ENCODE measurements at regions not wholly inside any gene's neighbourhood (a gene's known extent, or its start where the extent isn't known, plus 50 kb on each side); places are given as distances from the start of the nearest gene placed in this dataset.
"Not testable (repeated sequence)": the region's sequence is repeated elsewhere in the genome, so short reads cannot be mapped to it uniquely, and the experiment has no call there.

DNA sequence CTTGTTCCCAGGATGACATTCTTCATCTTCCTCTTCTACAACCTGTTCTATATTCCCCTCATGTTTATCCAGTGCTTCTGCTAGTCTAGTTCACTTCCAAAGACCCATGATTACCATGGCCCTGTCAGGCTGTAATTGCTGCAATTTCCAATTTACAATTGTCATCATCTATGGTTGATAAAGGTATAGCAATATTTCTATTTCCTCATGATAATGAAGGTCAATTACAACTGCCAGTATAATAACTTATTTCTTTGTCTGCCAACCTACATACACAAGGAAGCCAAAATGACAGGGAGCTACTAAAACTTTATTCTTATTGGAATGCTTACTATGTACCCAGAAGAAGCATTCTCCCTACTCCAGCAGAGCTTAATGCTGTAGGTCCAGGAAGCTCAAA is 410.3 kb downstream of the OR4F29 start:
- not testable (repeated sequence) for H3K27me3 Mint-ChIP-seq; H3K9me3 Mint-ChIP-seq; H3K27ac Mint-ChIP-seq; H3K4me3 Mint-ChIP-seq; H3K4me1 Mint-ChIP-seq; H3K36me3 Mint-ChIP-seq (ENCODE audit: low read depth); ATAC-seq (replicated peaks)

- not testable (repeated sequence) for H3K27me3 Mint-ChIP-seq; ATAC-seq (replicated peaks); H3K9me3 Mint-ChIP-seq; H3K4me1 Mint-ChIP-seq; H3K4me3 Mint-ChIP-seq; H3K36me3 Mint-ChIP-seq (ENCODE audit: low read depth); H3K27ac Mint-ChIP-seq
Observed at GRCh38 chr1:29183-29582, 422.3 kb downstream of the OR4F29 start.

GRCh38 chr1:17298-17697 is 434.2 kb downstream of the OR4F29 start:
- not testable (repeated sequence) for H3K27me3 Mint-ChIP-seq; H3K27ac Mint-ChIP-seq; ATAC-seq (replicated peaks); H3K9me3 Mint-ChIP-seq; H3K4me3 Mint-ChIP-seq; H3K36me3 Mint-ChIP-seq (ENCODE audit: low read depth); H3K4me1 Mint-ChIP-seq

GRCh38 chr1:16025-16424 is 435.5 kb downstream of the OR4F29 start:
- not testable (repeated sequence) for H3K27ac Mint-ChIP-seq; ATAC-seq (replicated peaks); H3K4me1 Mint-ChIP-seq; H3K9me3 Mint-ChIP-seq; H3K27me3 Mint-ChIP-seq; H3K4me3 Mint-ChIP-seq; H3K36me3 Mint-ChIP-seq (ENCODE audit: low read depth)

GRCh38 chr1:9941-10717 is 441.3 kb downstream of the OR4F29 start:
- not testable (repeated sequence) for H3K27me3 Mint-ChIP-seq, H3K27ac Mint-ChIP-seq
- ATAC-seq (replicated peaks) = peak; percentile 56

More at GRCh38 chr1:9941-10717, 441.3 kb downstream of the OR4F29 start:
- not testable (repeated sequence) for H3K4me3 Mint-ChIP-seq; H3K4me1 Mint-ChIP-seq; H3K9me3 Mint-ChIP-seq; H3K36me3 Mint-ChIP-seq (ENCODE audit: low read depth)

Data from activated T-helper 17 cell treated with anti-CD3 and anti-CD28 coated beads, Interleukin-2, amount 50 U/mL, for 72 hours (primary cell).